Stimulated activated CD4-positive, alpha-beta T cell treated with anti-CD3 and anti-CD28 coated beads, Interleukin-2, amount 100 ng/mL, for 48 hours (primary cell): ENCODE measurements at regions not wholly inside any gene's neighbourhood (a gene's known extent, or its start where the extent isn't known, plus 50 kb on each side); places are given as distances from the start of the nearest gene placed in this dataset.
A peak's percentile ranks its signal among the peaks of the same experiment; 100 is the strongest.
"Not testable (repeated sequence)": the region's sequence is repeated elsewhere in the genome, so short reads cannot be mapped to it uniquely, and the experiment has no call there.

Source experiments
- DNase-seq, 2 donors: peaks; one replicate each; pipeline ENCODE4 v3.0.0-alpha.2; 2020

- DNase-seq = no peak
Observed at GRCh38 chr11:90601261-90601660, 378.4 kb upstream of the CHORDC1 start.

- DNase-seq = no peak
Observed at GRCh38 chr11:90594658-90595057, 371.8 kb upstream of the CHORDC1 start.

- DNase-seq = no peak
Observed at GRCh38 chr11:90593099-90593498, 370.2 kb upstream of the CHORDC1 start.

GRCh38 chr11:90590286-90590685, 367.4 kb upstream of the CHORDC1 start:
- no peak for DNase-seq

GRCh38 chr11:90589735-90590134, 366.9 kb upstream of the CHORDC1 start:
- no peak for DNase-seq

GRCh38 chr11:90587896-90588295, 365.0 kb upstream of the CHORDC1 start:
- DNase-seq = no peak

- no peak for DNase-seq
Observed at GRCh38 chr11:90585491-90585890, 362.6 kb upstream of the CHORDC1 start.

- not testable (repeated sequence) for DNase-seq
Observed at GRCh38 chr11:90582999-90583398, 360.1 kb upstream of the CHORDC1 start.

- no peak for DNase-seq
Observed at GRCh38 chr11:90564531-90564930, 341.7 kb upstream of the CHORDC1 start.

GRCh38 chr11:90558328-90558865, 335.5 kb upstream of the CHORDC1 start:
- no peak for DNase-seq

GRCh38 chr11:90556606-90557005, 333.8 kb upstream of the CHORDC1 start:
- DNase-seq = no peak

GRCh38 chr11:90556026-90556425, 333.2 kb upstream of the CHORDC1 start:
- DNase-seq = no peak

- DNase-seq = no peak
Observed at GRCh38 chr11:90555477-90555876, 332.6 kb upstream of the CHORDC1 start.

- no peak for DNase-seq
Observed at GRCh38 chr11:90542092-90542491, 319.2 kb upstream of the CHORDC1 start.

- DNase-seq = no peak
Observed at GRCh38 chr11:90536301-90536700, 313.5 kb upstream of the CHORDC1 start.

- no peak for DNase-seq
Observed at GRCh38 chr11:90532125-90532524, 309.3 kb upstream of the CHORDC1 start.

- DNase-seq = no peak
Observed at GRCh38 chr11:90531001-90531400, 308.2 kb upstream of the CHORDC1 start.

GRCh38 chr11:90525962-90526361, 303.1 kb upstream of the CHORDC1 start:
- no peak for DNase-seq

- DNase-seq = no peak
Observed at GRCh38 chr11:90512846-90513245, 290.0 kb upstream of the CHORDC1 start.

- no peak for DNase-seq
Observed at GRCh38 chr11:90510839-90511238, 288.0 kb upstream of the CHORDC1 start.

GRCh38 chr11:90500922-90501568, 278.2 kb upstream of the CHORDC1 start:
- no peak for DNase-seq

- DNase-seq = no peak
Observed at GRCh38 chr11:90496722-90497121, 273.9 kb upstream of the CHORDC1 start.

GRCh38 chr11:90493379-90493778, 270.5 kb upstream of the CHORDC1 start:
- DNase-seq = no peak

GRCh38 chr11:90491466-90491865, 268.6 kb upstream of the CHORDC1 start:
- no peak for DNase-seq

- peak; percentile 7 to 17 for DNase-seq
Observed at GRCh38 chr11:90476442-90477007, 253.7 kb upstream of the CHORDC1 start.
